Thyroid gland (tissue), 4 donors: ENCODE measurements at regions not wholly inside any gene's neighbourhood (a gene's known extent, or its start where the extent isn't known, plus 50 kb on each side); places are given as distances from the start of the nearest gene placed in this dataset.

Source experiments
- DNase-seq, 2 donors: peaks; one replicate each; pipeline ENCODE4 v3.0.0-alpha.2; 2019
- H3K27ac ChIP-seq, 3 donors: fragments of 200-600 bp; sonication (generic); 1 replicate in 2 of 3; 2 replicates in 1 of 3; pipeline ENCODE4 v1.5.1; 2016 to 2019; ENCODE audit warnings: mild to moderate bottlenecking in 1 of 3, moderate library complexity in 1 of 3
- H3K27me3 ChIP-seq: fragments of 200-600 bp; sonication (generic); one replicate; pipeline ENCODE4 v1.5.1; 2019
- H3K36me3 ChIP-seq, 2 donors: fragments of 200-600 bp; sonication (generic); one replicate each; pipeline ENCODE4 v1.5.1; 2016 to 2019
- H3K4me1 ChIP-seq, 2 donors: fragments of 200-600 bp; sonication (generic); one replicate each; pipeline ENCODE4 v1.5.1; 2017 to 2019
- H3K4me3 ChIP-seq, 3 donors: fragments of 200-600 bp; sonication (generic); replicated peaks in 1 of 3; 1 replicate in 2 of 3; 2 replicates in 1 of 3; pipeline ENCODE4 v1.5.1; 2016; ENCODE audit warnings: mild to moderate bottlenecking in 1 of 3
- H3K9me3 ChIP-seq: fragments of 200-600 bp; sonication (generic); one replicate; pipeline ENCODE4 v1.5.1; 2017
- POLR2A ChIP-seq, 2 donors: fragments of 450-650 bp; IDR thresholded peaks; one replicate each; pipeline ENCODE4 v1.6.1; 2017; ENCODE audit warnings: antibody characterized with exemption in 2 of 2, mild to moderate bottlenecking in 2 of 2, moderate library complexity in 1 of 2
- WGBS, 2 donors: methylation state at CpG; one replicate each; pipeline ENCODE4 v1.1.5; 2017; 5-methylcytosine and 5-hydroxymethylcytosine counted together
- intact Hi-C: fragments of 100-400 bp; cut with DNase I; formaldehyde crosslinking; loops from one replicate; pipeline ENCODE4 v1.15.1; 2023
- TF ChIP-seq, protein P1 (sequence below), 6 experiments: fragments of 200-600 bp in 3 of 6; fragments of 450-650 bp in 3 of 6; sonication (generic) in 3 of 6; IDR thresholded peaks; one replicate each; pipeline ENCODE4 v1.5.1; 2016 to 2019; ENCODE audit warnings: antibody characterized with exemption in 6 of 6, mild to moderate bottlenecking in 2 of 6, inconsistent platforms in 1 of 6, moderate library complexity in 1 of 6

GRCh38 chr22:47366026-47366767 is 603.7 kb downstream of the TBC1D22A start:
- H3K36me3 ChIP-seq: no peaks in the 10 kb centered on the region
- no peaks in the 10 kb centered on the region for H3K4me1 ChIP-seq
- H3K27ac ChIP-seq: no peak overlapping the region
- TF ChIP-seq, protein P1, sequence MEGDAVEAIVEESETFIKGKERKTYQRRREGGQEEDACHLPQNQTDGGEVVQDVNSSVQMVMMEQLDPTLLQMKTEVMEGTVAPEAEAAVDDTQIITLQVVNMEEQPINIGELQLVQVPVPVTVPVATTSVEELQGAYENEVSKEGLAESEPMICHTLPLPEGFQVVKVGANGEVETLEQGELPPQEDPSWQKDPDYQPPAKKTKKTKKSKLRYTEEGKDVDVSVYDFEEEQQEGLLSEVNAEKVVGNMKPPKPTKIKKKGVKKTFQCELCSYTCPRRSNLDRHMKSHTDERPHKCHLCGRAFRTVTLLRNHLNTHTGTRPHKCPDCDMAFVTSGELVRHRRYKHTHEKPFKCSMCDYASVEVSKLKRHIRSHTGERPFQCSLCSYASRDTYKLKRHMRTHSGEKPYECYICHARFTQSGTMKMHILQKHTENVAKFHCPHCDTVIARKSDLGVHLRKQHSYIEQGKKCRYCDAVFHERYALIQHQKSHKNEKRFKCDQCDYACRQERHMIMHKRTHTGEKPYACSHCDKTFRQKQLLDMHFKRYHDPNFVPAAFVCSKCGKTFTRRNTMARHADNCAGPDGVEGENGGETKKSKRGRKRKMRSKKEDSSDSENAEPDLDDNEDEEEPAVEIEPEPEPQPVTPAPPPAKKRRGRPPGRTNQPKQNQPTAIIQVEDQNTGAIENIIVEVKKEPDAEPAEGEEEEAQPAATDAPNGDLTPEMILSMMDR (IDR thresholded peaks at IDR 0.05): no peak
- TF ChIP-seq POLR2A (IDR thresholded peaks at IDR 0.05): no peak
- WGBS, 2 donors: 86 to 90% methylated on average over 15 to 17 of the region's 17 CpGs
- H3K27me3 ChIP-seq: no peaks in the 10 kb centered on the region
- H3K9me3 ChIP-seq: no peaks in the 10 kb centered on the region
- no peak for DNase-seq
- intact Hi-C loops: no loop called here
- H3K4me3 ChIP-seq: no peak overlapping the region

- no peak for TF ChIP-seq POLR2A (IDR thresholded peaks at IDR 0.05)
- H3K4me1 ChIP-seq: no peaks in the 10 kb centered on the region
- H3K4me3 ChIP-seq: no peak overlapping the region
- WGBS, 2 donors: 96% methylated on average over 3 of the region's 3 CpGs
- no peak overlapping the region for H3K27ac ChIP-seq
- H3K9me3 ChIP-seq: no peaks in the 10 kb centered on the region
- no peak for DNase-seq
- H3K27me3 ChIP-seq: no peaks in the 10 kb centered on the region
- intact Hi-C loops: no loop called here
- H3K36me3 ChIP-seq: no peaks in the 10 kb centered on the region
These were observed 598.8 kb downstream of the TBC1D22A start for GRCh38 chr22:47361247-47361646.

- intact Hi-C loops: no loop called here
- no peak for DNase-seq
- no peaks in the 10 kb centered on the region for H3K27me3 ChIP-seq
- TF ChIP-seq, protein P1 (IDR thresholded peaks at IDR 0.05): no peak
- no peak for TF ChIP-seq POLR2A (IDR thresholded peaks at IDR 0.05)
- no peak overlapping the region for H3K27ac ChIP-seq
- H3K9me3 ChIP-seq: no peaks in the 10 kb centered on the region
- no peak overlapping the region for H3K4me3 ChIP-seq
- WGBS, 2 donors: 96 to 98% methylated on average over 9 to 10 of the region's 10 CpGs
- H3K4me1 ChIP-seq: no peaks in the 10 kb centered on the region
- no peaks in the 10 kb centered on the region for H3K36me3 ChIP-seq
These were observed 595.0 kb downstream of the TBC1D22A start for GRCh38 chr22:47357493-47357892.

DNA sequence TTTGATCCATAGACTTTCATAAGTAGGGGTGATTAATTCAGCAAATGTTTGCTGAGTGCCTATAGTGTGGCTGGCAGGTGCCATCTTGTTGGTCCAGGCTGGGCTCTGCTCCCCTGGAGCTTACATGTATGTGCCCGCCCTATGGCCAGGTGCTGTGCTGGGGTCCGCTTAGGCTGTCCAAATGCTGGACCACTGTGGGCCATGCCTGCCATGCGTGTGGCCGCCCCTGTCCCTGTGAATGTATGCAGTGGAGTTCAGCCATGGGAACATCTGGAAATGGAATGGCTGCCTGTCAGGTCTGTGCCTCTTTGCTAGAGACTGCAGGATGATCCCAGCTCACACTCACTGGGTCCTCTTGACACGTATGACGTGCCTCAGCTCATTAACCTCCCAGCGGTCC is 594.6 kb downstream of the TBC1D22A start:
- Histone ChIP-seq H3K4me1 (no peaks in the 10 kb centered on the region), H3K36me3 (no peaks in the 10 kb centered on the region), H3K27ac (no peak overlapping the region), H3K27me3 (no peaks in the 10 kb centered on the region), H3K9me3 (no peaks in the 10 kb centered on the region), H3K4me3 (no peak overlapping the region)
- intact Hi-C loops: no loop called here
- TF ChIP-seq, protein P1 (IDR thresholded peaks at IDR 0.05): no peak
- TF ChIP-seq POLR2A (IDR thresholded peaks at IDR 0.05): no peak
- DNase-seq: no peak
- 93 to 100% methylated on average over 4 to 7 of the region's 7 CpGs for WGBS, 2 donors

DNA sequence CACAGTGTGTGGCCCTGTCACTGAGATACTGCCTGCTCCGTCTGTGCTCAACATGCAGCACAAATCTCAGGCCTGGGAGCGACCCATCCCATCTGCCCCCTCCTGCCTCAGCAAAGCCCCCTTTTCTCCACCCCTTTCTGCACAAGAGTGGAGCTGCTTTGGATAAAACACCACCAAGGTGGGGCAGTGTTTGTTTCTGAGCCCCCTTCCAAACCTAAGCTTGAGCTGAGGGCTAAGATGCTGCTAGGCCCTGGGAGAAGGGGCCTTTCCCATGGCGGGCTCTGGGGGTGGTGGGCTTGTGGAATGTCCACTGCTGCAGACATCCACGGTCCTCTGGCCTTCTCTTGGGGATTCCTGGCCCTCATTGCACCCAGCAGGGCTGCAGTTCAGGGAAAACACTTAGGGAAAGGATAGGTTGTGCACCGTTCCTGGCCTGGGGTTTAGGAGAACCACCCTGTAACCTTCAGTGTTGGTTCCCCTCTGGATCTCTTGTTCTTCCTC is 594.1 kb downstream of the TBC1D22A start:
- H3K27me3 ChIP-seq: no peaks in the 10 kb centered on the region
- H3K36me3 ChIP-seq: no peaks in the 10 kb centered on the region
- H3K4me3 ChIP-seq: no peak overlapping the region
- intact Hi-C loops: no loop called here
- DNase-seq: no peak
- no peaks in the 10 kb centered on the region for H3K4me1 ChIP-seq
- H3K27ac ChIP-seq: no peak overlapping the region
- no peak for TF ChIP-seq POLR2A (IDR thresholded peaks at IDR 0.05)
- TF ChIP-seq, protein P1 (IDR thresholded peaks at IDR 0.05): no peak
- no peaks in the 10 kb centered on the region for H3K9me3 ChIP-seq
- WGBS, 2 donors: 81 to 88% methylated on average over 5 of the region's 5 CpGs
